ENCODE measurements at regions not wholly inside any gene's neighbourhood (a gene's known extent, or its start where the extent isn't known, plus 50 kb on each side); places are given as distances from the start of the nearest gene placed in this dataset.

- Histone ChIP-seq H3K9me3 (ENCODE audit: low read length) (peaks cover 4% of the 10 kb centered on the region; the same call in 1 of the 2 replicates), H3K36me3 (replicated peaks in 1 of 2; ENCODE audit: control insufficient read depth in 1 of 2, insufficient read depth in 2 of 2, low read length in 2 of 2) (no peaks in the 10 kb centered on the region), H3K4me2 (ENCODE audit: low read depth, low read length) (no peak overlapping the region), H3K4me1 (ENCODE audit: insufficient read depth, low read length) (no peaks in the 10 kb centered on the region), H3K27me3 (ENCODE audit: control insufficient read depth in 1 of 2, insufficient read depth in 2 of 2, low read length in 2 of 2) (no peaks in the 10 kb centered on the region; a peak in 1 of 5 replicates), H3K9ac (ENCODE audit: insufficient read depth, low read depth, low read length) (no peak overlapping the region), H3K27ac (ENCODE audit: extremely low read length, insufficient read depth, low read length) (no peak overlapping the region), H2AFZ (ENCODE audit: low read length) (no peak overlapping the region), H3K4me3 (replicated peaks in 1 of 3; ENCODE audit: insufficient read depth in 1 of 3, low read depth in 2 of 3, low read length in 3 of 3) (no peak overlapping the region), H3K79me2 (ENCODE audit: insufficient read depth, low read length) (no peaks in the 10 kb centered on the region), H4K20me1 (ENCODE audit: insufficient read depth, low read length) (no peaks in the 10 kb centered on the region)
- in situ Hi-C loops (cut with HindIII; ENCODE audit: extremely low pct_ligation_motif_present, low pct_unique_long_range_greater_than_20kb) (no loop called here), intact Hi-C loops (cut with micrococcal nuclease; ENCODE audit: unreplicated experiment) (no loop called here)
- 28% methylated on average over 6 of the region's 6 CpGs for WGBS (ENCODE audit: low lambda C conversion rate)
- FAIRE-seq: no peak
- ChIA-PET POLR2A (no interaction called here), CTCF (ENCODE audit: low intra/inter-chr PET ratio, low total read pairs) (no interaction called here)
- TF ChIP-seq NKX3-1 (CRISPR knock-in tag; IDR thresholded peaks at IDR 0.05) (no peak), GPN1 (CRISPR knock-in tag; IDR thresholded peaks at IDR 0.05; ENCODE audit: borderline replicate concordance) (no peak), ZNF34 (CRISPR knock-in tag; IDR thresholded peaks at IDR 0.05; ENCODE audit: borderline replicate concordance) (no peak), ZNF713 (CRISPR knock-in tag; IDR thresholded peaks at IDR 0.05) (no peak), CEBPB (IDR thresholded peaks at IDR 0.05; ENCODE audit: borderline replicate concordance, low read depth, low read length) (no peak), KLF9 (CRISPR knock-in tag; IDR thresholded peaks at IDR 0.05; ENCODE audit: low read depth) (no peak), ZNF572 (CRISPR knock-in tag; IDR thresholded peaks at IDR 0.05) (no peak), MTF2 (CRISPR knock-in tag; IDR thresholded peaks at IDR 0.05; ENCODE audit: borderline replicate concordance) (no peak), ZNF260 (CRISPR knock-in tag; IDR thresholded peaks at IDR 0.05; ENCODE audit: borderline replicate concordance, low read depth) (no peak), KDM2A (CRISPR knock-in tag; IDR thresholded peaks at IDR 0.05; ENCODE audit: borderline replicate concordance, low read depth) (no peak), ZNF549 (CRISPR knock-in tag; IDR thresholded peaks at IDR 0.05) (no peak), FOXM1 (CRISPR knock-in tag; IDR thresholded peaks at IDR 0.05) (no peak), ZNF704 (CRISPR knock-in tag; IDR thresholded peaks at IDR 0.05; ENCODE audit: borderline replicate concordance) (no peak)
- no TSS peak for BruUV-seq (replicated peaks)
- DNase-seq (ENCODE audit: low spot score): no peak
- no peak for ATAC-seq
Measured at GRCh38 chr5:158351485-158352125, 492.7 kb upstream of the CLINT1 start.
